ENCODE measurements at regions not wholly inside any gene's neighbourhood (a gene's known extent, or its start where the extent isn't known, plus 50 kb on each side); places are given as distances from the start of the nearest gene placed in this dataset.
A peak's percentile ranks its signal among the peaks of the same experiment; 100 is the strongest.
"Not testable (repeated sequence)": the region's sequence is repeated elsewhere in the genome, so short reads cannot be mapped to it uniquely, and the experiment has no call there.

DNA sequence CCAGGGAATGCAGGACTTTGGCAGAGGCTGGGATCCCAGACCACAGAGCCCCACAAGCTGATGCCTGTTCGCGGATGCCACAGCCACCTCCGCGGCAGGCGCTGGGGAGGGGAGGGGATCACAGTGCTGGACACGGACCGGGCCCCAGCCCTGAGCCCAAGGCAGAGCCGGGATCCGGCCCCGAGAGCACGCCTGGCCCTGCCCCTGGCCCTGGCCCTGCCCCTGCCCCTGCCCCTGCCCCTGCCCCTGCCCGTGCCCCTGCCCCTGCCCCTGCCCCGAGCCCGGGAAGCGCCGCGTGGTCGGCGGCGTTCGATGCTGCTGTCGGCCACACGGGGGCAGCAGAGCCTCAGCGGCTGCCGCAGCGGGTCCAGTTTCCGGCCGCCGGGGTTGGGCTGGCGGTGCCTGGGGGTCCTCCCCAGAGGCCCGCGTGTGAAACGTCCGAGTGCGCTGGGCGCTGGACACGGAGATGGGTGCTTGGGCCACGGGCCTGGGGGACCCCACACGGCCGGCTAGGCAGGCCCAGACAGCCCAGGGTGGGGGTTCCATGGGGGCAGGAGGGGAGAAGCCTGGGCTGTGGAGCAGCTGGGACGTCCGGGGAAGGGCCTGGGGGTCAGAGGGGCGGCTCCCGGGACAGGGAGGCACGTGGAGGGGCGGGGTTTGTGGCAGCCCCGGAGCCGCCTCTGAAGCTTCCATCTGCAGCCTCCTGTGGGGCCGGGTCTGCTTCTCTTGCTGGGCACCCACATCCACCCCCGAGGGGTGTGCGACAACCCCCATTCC, 153.8 kb downstream of the TMEM121 start:
- H3K27ac ChIP-seq; DNase-seq (ENCODE audit: low read depth, low spot score); H3K36me3 ChIP-seq (ENCODE audit: insufficient read depth, low read length); H3K9me3 ChIP-seq (ENCODE audit: low read depth, low read length); H3K9ac ChIP-seq (ENCODE audit: insufficient read length): not testable (repeated sequence)
- peak overlapping the region; percentile 28; the same call in 1 of the 2 replicates for H3K4me3 ChIP-seq

DNA sequence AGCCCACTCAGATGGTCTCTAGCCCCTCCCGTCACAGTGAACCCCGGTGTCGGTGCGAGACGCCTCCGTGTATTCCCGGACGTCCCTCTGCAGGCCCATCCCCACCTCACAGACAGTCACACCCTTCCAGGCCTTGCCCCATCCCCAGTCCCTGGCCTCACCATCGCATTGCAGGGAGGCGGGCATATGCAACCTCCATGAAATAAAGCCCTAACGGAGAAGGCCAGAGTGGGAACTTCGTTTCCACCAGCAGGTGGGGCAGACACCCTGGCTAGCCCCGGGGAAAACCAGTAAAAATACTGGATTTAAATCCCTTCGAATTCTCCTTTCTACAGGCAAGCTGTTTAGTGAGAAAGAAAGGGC, 154.3 kb downstream of the TMEM121 start:
- not testable (repeated sequence) for H3K4me3 ChIP-seq; DNase-seq (ENCODE audit: low read depth, low spot score); H3K27ac ChIP-seq; H3K9ac ChIP-seq (ENCODE audit: insufficient read length); H3K9me3 ChIP-seq (ENCODE audit: low read depth, low read length); H3K36me3 ChIP-seq (ENCODE audit: insufficient read depth, low read length)

GRCh38 chr14:105681606-105682185, 155.3 kb downstream of the TMEM121 start:
- DNase-seq (ENCODE audit: low read depth, low spot score); H3K9me3 ChIP-seq (ENCODE audit: low read depth, low read length); H3K36me3 ChIP-seq (ENCODE audit: insufficient read depth, low read length); H3K9ac ChIP-seq (ENCODE audit: insufficient read length); H3K27ac ChIP-seq; H3K4me3 ChIP-seq: not testable (repeated sequence)

GRCh38 chr14:105682442-105682841, 156.1 kb downstream of the TMEM121 start:
- H3K9me3 ChIP-seq (ENCODE audit: low read depth, low read length); H3K9ac ChIP-seq (ENCODE audit: insufficient read length); H3K36me3 ChIP-seq (ENCODE audit: insufficient read depth, low read length); H3K4me3 ChIP-seq; H3K27ac ChIP-seq; DNase-seq (ENCODE audit: low read depth, low spot score): not testable (repeated sequence)

DNA sequence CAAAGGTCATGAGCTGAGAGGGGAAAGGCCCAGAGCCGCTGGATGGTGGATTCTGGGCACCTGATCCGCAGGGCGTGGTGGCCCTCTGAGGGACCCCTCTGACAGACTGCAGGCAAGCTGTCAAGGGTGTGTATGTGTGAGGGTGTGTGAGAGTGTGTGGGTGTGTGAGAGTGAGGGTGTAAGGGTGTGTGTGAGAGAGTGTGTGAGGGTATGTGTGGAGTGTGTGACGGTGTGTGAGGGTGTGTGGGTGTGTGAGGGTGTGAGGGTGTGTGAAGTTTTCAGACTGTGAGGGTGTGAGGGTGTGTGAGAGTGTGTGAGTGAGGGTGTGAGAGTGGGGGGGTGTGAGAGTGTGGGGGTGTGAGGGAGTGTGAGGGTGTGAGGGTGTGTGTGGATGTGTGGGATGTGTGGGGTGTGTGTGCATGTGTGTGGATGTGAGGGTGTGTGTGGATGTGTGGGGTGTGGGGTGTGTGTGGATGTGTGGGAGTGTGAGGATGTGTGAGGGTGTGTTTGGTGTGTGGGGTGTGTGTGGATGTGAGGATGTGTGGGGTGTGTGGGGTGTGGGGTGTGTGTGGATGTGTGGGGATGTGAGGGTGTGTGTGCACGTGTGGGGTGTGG, 156.7 kb downstream of the TMEM121 start:
- Histone ChIP-seq H3K4me3 (no peak overlapping the region), H3K9me3 (ENCODE audit: low read depth, low read length) (no peaks in the 10 kb centered on the region), H3K27ac (no peak overlapping the region), H3K36me3 (ENCODE audit: insufficient read depth, low read length) (no peaks in the 10 kb centered on the region), H3K9ac (ENCODE audit: insufficient read length) (no peak overlapping the region)
- TF ChIP-seq POLR2AphosphoS5 (IDR thresholded peaks at IDR 0.05; ENCODE audit: borderline replicate concordance, low read depth, low read length), result no peak
- TF ChIP-seq EZH2 (IDR thresholded peaks at IDR 0.05), result no peak
- TF ChIP-seq FOXP2 (optimal IDR thresholded peaks at IDR 0.05; ENCODE audit: control extremely low read depth, extremely low read length, insufficient read depth), result no peak
- no peak for DNase-seq (ENCODE audit: low read depth, low spot score)

GRCh38 chr14:105684056-105684455, 157.7 kb downstream of the TMEM121 start:
- not testable (repeated sequence) for H3K9me3 ChIP-seq (ENCODE audit: low read depth, low read length); DNase-seq (ENCODE audit: low read depth, low spot score); H3K9ac ChIP-seq (ENCODE audit: insufficient read length); H3K27ac ChIP-seq; H3K4me3 ChIP-seq; H3K36me3 ChIP-seq (ENCODE audit: insufficient read depth, low read length)

DNA sequence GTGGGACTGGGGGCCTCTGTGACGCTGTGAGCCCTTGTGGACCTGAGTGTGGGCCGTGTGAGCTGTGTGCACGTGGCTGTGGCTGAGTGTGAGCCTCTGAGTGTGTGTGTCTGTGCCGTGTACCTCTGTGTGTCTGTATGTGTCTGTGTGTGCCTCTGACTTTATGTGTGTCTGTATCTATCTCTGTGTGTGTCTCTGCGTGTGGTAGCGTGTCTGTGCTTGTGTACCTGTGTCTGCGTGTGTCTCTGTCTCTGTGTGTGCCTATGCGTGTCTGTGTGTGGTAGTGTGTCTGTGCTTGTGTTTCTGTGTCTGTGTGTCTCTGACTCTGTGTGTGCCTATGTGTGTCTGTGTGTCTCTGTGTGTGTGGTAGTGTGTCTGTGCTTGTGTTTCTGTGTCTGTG, 158.2 kb downstream of the TMEM121 start:
- not testable (repeated sequence) for DNase-seq (ENCODE audit: low read depth, low spot score); H3K4me3 ChIP-seq; H3K27ac ChIP-seq; H3K9ac ChIP-seq (ENCODE audit: insufficient read length); H3K9me3 ChIP-seq (ENCODE audit: low read depth, low read length); H3K36me3 ChIP-seq (ENCODE audit: insufficient read depth, low read length)

DNA sequence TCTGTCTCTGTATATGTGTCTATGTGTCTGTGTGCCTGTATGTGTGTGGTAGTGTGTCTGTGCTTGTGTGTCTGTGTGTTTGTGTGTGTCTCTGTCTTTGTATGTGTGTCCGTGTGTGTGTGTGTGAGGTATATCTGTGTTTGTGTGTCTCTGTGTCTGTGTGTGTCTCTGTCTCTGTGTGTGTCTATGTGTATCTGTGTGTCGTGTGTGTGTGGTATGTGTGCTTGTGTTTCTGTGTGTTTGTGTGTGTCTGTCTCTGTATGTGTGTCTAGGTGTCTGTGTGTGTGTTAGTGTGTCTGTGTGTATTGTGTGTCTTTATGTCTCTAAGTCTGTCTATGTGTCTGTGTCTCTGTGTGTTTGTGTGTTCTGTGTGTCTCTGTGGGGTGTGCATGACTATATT, 158.6 kb downstream of the TMEM121 start:
- TF ChIP-seq EZH2 (IDR thresholded peaks at IDR 0.05), result no peak
- no peak for TF ChIP-seq POLR2AphosphoS5 (IDR thresholded peaks at IDR 0.05; ENCODE audit: borderline replicate concordance, low read depth, low read length)
- TF ChIP-seq FOXP2 (optimal IDR thresholded peaks at IDR 0.05; ENCODE audit: control extremely low read depth, extremely low read length, insufficient read depth), result no peak
- Histone ChIP-seq H3K9me3 (ENCODE audit: low read depth, low read length) (no peaks in the 10 kb centered on the region), H3K36me3 (ENCODE audit: insufficient read depth, low read length) (no peaks in the 10 kb centered on the region), H3K4me3 (no peak overlapping the region), H3K27ac (no peak overlapping the region), H3K9ac (ENCODE audit: insufficient read length) (no peak overlapping the region)
- DNase-seq (ENCODE audit: low read depth, low spot score), result no peak

DNA sequence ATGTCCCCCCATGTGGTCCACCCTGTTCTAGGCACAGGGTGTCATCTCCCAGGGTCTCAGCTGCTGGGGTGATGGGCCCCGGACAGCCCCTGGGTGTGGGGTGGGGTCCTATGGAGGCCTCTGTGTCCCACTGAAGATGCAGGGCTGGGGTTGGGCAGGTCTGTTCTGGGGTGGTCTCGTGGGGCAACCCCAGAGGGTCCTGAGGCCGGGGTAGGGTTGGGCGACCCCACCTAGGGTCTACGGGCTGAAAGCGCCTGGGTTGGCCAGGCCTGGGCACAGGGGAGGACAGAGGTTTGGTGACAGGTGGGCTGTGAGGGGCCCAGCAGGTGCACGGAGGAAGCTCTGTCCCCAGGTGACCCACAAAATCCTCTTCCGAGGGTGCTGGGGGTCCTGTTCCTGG, 159.2 kb downstream of the TMEM121 start:
- H3K9ac ChIP-seq (ENCODE audit: insufficient read length); DNase-seq (ENCODE audit: low read depth, low spot score); H3K4me3 ChIP-seq; H3K27ac ChIP-seq; H3K36me3 ChIP-seq (ENCODE audit: insufficient read depth, low read length); H3K9me3 ChIP-seq (ENCODE audit: low read depth, low read length): not testable (repeated sequence)

- H3K27ac ChIP-seq; H3K9ac ChIP-seq (ENCODE audit: insufficient read length); H3K36me3 ChIP-seq (ENCODE audit: insufficient read depth, low read length); H3K4me3 ChIP-seq; DNase-seq (ENCODE audit: low read depth, low spot score); H3K9me3 ChIP-seq (ENCODE audit: low read depth, low read length): not testable (repeated sequence)
Observed at GRCh38 chr14:105686050-105686449, 159.7 kb downstream of the TMEM121 start.

- DNase-seq (ENCODE audit: low read depth, low spot score); H3K9ac ChIP-seq (ENCODE audit: insufficient read length); H3K9me3 ChIP-seq (ENCODE audit: low read depth, low read length); H3K36me3 ChIP-seq (ENCODE audit: insufficient read depth, low read length); H3K4me3 ChIP-seq; H3K27ac ChIP-seq: not testable (repeated sequence)
Observed at GRCh38 chr14:105686462-105687170, 160.2 kb downstream of the TMEM121 start.

DNA sequence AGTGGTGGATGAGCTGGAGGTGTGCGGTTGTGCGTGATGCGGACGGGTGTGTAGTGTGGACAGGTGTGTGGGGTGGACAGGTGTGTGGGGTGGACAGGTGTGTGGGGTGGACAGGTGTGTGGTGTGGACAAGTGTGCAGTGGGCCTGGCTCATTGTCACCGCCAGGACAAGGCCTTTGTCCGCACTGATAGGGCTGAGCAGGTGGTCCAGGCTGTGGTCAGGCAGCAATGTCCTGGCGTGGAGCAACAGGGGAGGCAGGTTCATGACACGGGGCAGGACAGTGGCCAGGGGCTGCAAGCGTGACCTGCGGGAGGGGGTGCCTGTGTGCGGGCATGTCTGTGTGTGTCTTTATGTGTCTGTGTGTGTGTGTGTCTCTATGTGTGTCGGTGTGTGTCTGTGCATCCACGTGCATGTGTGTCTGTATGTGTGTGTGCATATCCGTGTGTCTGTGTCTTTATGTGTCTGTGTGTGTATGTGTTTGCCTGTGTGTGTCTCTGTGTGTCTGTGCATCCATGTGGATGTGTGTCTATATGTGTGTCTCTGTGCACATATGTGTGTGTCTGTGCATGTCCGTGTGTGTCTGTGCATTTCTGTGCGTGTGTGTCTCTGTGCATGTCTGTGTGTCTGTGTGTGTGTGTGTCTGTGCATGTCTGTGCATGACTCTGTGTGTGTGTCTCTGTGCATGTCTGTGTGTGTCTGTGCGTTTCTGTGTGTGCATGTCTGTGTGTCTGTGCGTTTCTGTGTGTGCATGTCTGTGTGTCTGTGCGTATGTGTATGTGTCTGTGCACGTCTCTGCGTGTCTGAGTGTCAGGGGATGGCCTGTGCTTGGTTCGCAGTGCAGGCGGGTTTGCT, 161.0 kb downstream of the TMEM121 start:
- H3K4me3 ChIP-seq; H3K27ac ChIP-seq; H3K9ac ChIP-seq (ENCODE audit: insufficient read length); H3K9me3 ChIP-seq (ENCODE audit: low read depth, low read length); DNase-seq (ENCODE audit: low read depth, low spot score); H3K36me3 ChIP-seq (ENCODE audit: insufficient read depth, low read length): not testable (repeated sequence)

GRCh38 chr14:105688023-105688351, 161.6 kb downstream of the TMEM121 start:
- not testable (repeated sequence) for H3K4me3 ChIP-seq; H3K36me3 ChIP-seq (ENCODE audit: insufficient read depth, low read length); H3K9ac ChIP-seq (ENCODE audit: insufficient read length); H3K27ac ChIP-seq; DNase-seq (ENCODE audit: low read depth, low spot score); H3K9me3 ChIP-seq (ENCODE audit: low read depth, low read length)

All from SK-N-MC (cell line).